SK-N-SH (cell line): ENCODE measurements at regions not wholly inside any gene's neighbourhood (a gene's known extent, or its start where the extent isn't known, plus 50 kb on each side); places are given as distances from the start of the nearest gene placed in this dataset.

Source experiments
- CTCF ChIA-PET: fragments of 300-600, 350-600 bp; formaldehyde crosslinking; extraction: SDS; loops from one replicate; lab custom pipeline; 2021; lab: Yijun Ruan, JAX
- POLR2A ChIA-PET: fragments of 350-600 bp; sonication (Branson Sonifier 250); formaldehyde crosslinking; extraction: SDS; loops from one replicate; lab custom pipeline; 2020; ENCODE audit warnings: antibody characterized with exemption, inconsistent platforms; lab: Yijun Ruan, JAX
- DNase-seq: peaks from one replicate; pipeline ENCODE4 v3.0.0; 2012
- H2AFZ ChIP-seq: fragments of 200-600 bp; sonication (generic); 2 replicates; pipeline ENCODE4 v1.8.1; 2016; ENCODE audit warnings: antibody characterized with exemption, mild to moderate bottlenecking, low read depth
- H3F3A ChIP-seq: fragments of 200-600 bp; sonication (generic); replicated peaks from 2 replicates; pipeline ENCODE3; 2016; ENCODE audit warnings: antibody characterized with exemption, mild to moderate bottlenecking; ENCODE audit not compliant: insufficient read depth
- H3K27ac ChIP-seq, 2 experiments: fragments of 200-500 bp in 1 of 2; fragments of 200-600 bp in 1 of 2; sonication (Bioruptor generic) in 1 of 2; sonication (generic), shearing (Covaris generic) in 1 of 2; 2 replicates each; pipeline versions ENCODE4 v1.5.1 to v1.6.1; 2014 to 2016; ENCODE audit warnings: low read depth in 2 of 2, inconsistent platforms in 1 of 2, low read length in 1 of 2, mild to moderate bottlenecking in 1 of 2, mixed read lengths in 1 of 2
- H3K27me3 ChIP-seq: fragments of 200-600 bp; sonication (generic), shearing (Covaris generic); 2 replicates; pipeline ENCODE4 v1.6.1; 2016; ENCODE audit warnings: mixed run types; ENCODE audit not compliant: insufficient read depth
- H3K36me3 ChIP-seq, 2 experiments: fragments of 200-500 bp in 1 of 2; fragments of 200-600 bp in 1 of 2; sonication (Bioruptor generic) in 1 of 2; sonication (generic) in 1 of 2; replicated peaks in 1 of 2; 2 replicates each; pipeline versions ENCODE3 to v1.5.1; 2014 to 2016; ENCODE audit warnings: low read length in 1 of 2, mild to moderate bottlenecking in 1 of 2; ENCODE audit not compliant: insufficient read depth in 2 of 2, control insufficient read depth in 1 of 2
- H3K4me1 ChIP-seq, 2 experiments: fragments of 200-500 bp in 1 of 2; fragments of 200-600 bp in 1 of 2; sonication (Bioruptor generic) in 1 of 2; sonication (generic), shearing (Covaris generic) in 1 of 2; 2 replicates each; pipeline versions ENCODE4 v1.5.1 to v1.6.1; 2014 to 2016; ENCODE audit warnings: low read depth in 1 of 2, low read length in 1 of 2, mixed run types in 1 of 2; ENCODE audit not compliant: insufficient read depth in 2 of 2, control insufficient read depth in 1 of 2
- H3K4me2 ChIP-seq: fragments of 200-600 bp; sonication (generic), shearing (Covaris generic); 2 replicates; pipeline ENCODE4 v1.6.1; 2017; ENCODE audit warnings: mixed run types
- H3K4me3 ChIP-seq, 2 experiments: fragments of 200-500 bp in 1 of 2; fragments of 200-600 bp in 1 of 2; sonication (Bioruptor generic) in 1 of 2; sonication (generic), shearing (Covaris generic) in 1 of 2; 2 replicates each; pipeline versions ENCODE4 v1.5.1 to v1.8.1; 2014 to 2016; ENCODE audit warnings: low read depth in 2 of 2, inconsistent platforms in 1 of 2, low read length in 1 of 2, mild to moderate bottlenecking in 1 of 2, mixed read lengths in 1 of 2, moderate library complexity in 1 of 2
- H3K79me2 ChIP-seq: fragments of 200-600 bp; sonication (generic); 2 replicates; pipeline ENCODE4 v1.8.1; 2017; ENCODE audit warnings: mild to moderate bottlenecking; ENCODE audit not compliant: insufficient read depth
- H3K9ac ChIP-seq: fragments of 200-600 bp; sonication (generic); 2 replicates; pipeline ENCODE4 v1.6.1; 2017; ENCODE audit warnings: mixed run types
- H3K9me2 ChIP-seq: fragments of 200-600 bp; sonication (generic); 2 replicates; pipeline ENCODE4 v1.6.1; 2017; ENCODE audit warnings: mixed run types
- H3K9me3 ChIP-seq: fragments of 200-600 bp; sonication (generic); 2 replicates; pipeline ENCODE4 v1.6.1; 2017; ENCODE audit warnings: mixed run types, mild to moderate bottlenecking, moderate library complexity
- H4K20me1 ChIP-seq: fragments of 200-600 bp; sonication (generic); 2 replicates; pipeline ENCODE4 v1.6.1; 2017; ENCODE audit warnings: mild to moderate bottlenecking, mixed run types; ENCODE audit not compliant: insufficient read depth
- EP300 ChIP-seq, 2 experiments: IDR thresholded peaks; 2 replicates each; pipeline versions ENCODE4 v1.4.0 to v1.6.1; 2012; ENCODE audit warnings: borderline replicate concordance in 1 of 2, low read depth in 1 of 2, low read length in 1 of 2
- FOXM1 ChIP-seq: IDR thresholded peaks from 2 replicates; pipeline ENCODE4 v1.4.0; 2012; ENCODE audit warnings: low read depth, mild to moderate bottlenecking
- GATA2 ChIP-seq: sonication (generic); formaldehyde crosslinking; IDR thresholded peaks from 2 replicates; pipeline ENCODE4 v1.5.0; 2020; ENCODE audit warnings: mild to moderate bottlenecking, missing genetic modification reagents
- MXI1 ChIP-seq: IDR thresholded peaks from 2 replicates; pipeline ENCODE4 v1.6.1; 2012; ENCODE audit warnings: mild to moderate bottlenecking, low read depth, low read length, improper control_type of control experiment
- NRF1 ChIP-seq: IDR thresholded peaks from 2 replicates; pipeline ENCODE4 v1.6.1; 2012; ENCODE audit warnings: low read depth, mild to moderate bottlenecking, low read length
- POLR2AphosphoS5 ChIP-seq: IDR thresholded peaks from 2 replicates; pipeline ENCODE4 v1.6.1; 2012; ENCODE audit warnings: low read depth, low read length
- RXRA ChIP-seq: IDR thresholded peaks from 2 replicates; pipeline ENCODE4 v1.4.0; 2012; ENCODE audit warnings: low read depth, mild to moderate bottlenecking, borderline replicate concordance
- TCF12 ChIP-seq: IDR thresholded peaks from 2 replicates; pipeline ENCODE4 v1.4.0; 2012
- TEAD4 ChIP-seq: IDR thresholded peaks from 2 replicates; pipeline ENCODE4 v1.4.0; 2012; ENCODE audit warnings: mild to moderate bottlenecking, borderline replicate concordance; ENCODE audit not compliant: insufficient read depth
- WGBS: methylation state at CpG from one replicate; pipeline ENCODE4 v1.1.6; 2017; ENCODE audit warnings: low lambda C conversion rate; 5-methylcytosine and 5-hydroxymethylcytosine counted together
- TF ChIP-seq, protein P1 (sequence below): IDR thresholded peaks from 2 replicates; pipeline ENCODE4; 2012
- TF ChIP-seq, protein P2 (sequence below): IDR thresholded peaks from 2 replicates; pipeline ENCODE4 v1.6.1; 2012; ENCODE audit warnings: mild to moderate bottlenecking, low read depth, low read length, moderate library complexity
- TF ChIP-seq, protein P3 (sequence below): fragments of 150-350 bp; IDR thresholded peaks from 2 replicates; pipeline ENCODE4 v1.6.1; 2016; ENCODE audit warnings: mild to moderate bottlenecking, low read depth, low read length
- TF ChIP-seq, protein P4 (sequence below): IDR thresholded peaks from 2 replicates; pipeline ENCODE4 v1.4.0; 2012; ENCODE audit warnings: low read depth, borderline replicate concordance

DNA sequence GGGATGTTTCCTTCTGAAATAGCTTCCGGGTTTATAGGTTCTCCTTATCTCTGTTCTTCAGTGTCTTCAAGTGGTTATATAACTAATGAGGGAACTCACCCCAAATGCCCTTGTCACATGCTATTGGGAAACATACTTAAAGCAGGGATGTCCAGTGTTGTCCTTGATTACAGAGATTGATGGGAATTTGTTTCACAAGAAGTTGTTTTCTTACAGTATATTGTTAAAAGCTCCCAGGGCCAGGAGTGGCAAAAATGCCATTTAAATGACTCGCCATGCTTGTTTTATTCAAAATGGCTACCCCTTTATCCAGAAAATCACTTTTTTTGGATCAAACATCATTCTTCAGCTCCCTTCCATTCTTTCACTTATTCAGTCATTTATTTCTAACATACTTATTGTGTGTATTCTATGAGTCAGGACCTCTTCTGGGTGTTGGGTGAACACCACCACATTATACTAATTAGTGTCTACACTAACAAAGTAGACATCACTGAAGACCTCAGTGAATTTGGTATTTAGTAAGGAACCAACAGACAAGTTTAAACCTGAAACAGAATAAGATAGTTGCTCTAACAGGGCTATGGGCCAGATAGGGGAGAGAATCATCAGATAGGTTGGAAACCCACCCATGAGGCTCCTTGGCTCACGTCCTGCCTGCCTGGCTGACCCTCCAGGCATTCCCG lies 791.1 kb downstream of the MAFB start:
- DNase-seq = no peak

DNA sequence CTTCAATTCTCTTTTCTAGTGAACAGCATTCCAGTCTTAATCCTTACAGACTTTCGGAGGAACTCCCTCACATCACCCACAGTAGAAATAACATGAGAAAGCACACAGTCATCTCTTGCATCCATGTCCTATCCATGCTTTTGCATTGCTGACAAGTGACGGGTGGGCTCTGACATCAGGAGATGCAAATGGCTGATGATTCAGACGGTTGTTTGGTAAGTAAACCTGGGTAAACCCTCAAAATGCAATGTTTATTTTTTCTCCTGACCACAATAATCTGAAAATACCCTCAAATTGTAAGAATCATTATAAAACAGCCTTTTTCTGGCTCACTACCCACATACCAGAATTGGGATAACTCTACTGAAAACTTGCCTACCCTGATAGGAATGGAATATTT lies 792.0 kb downstream of the MAFB start:
- Histone ChIP-seq H3K9me2 (no peaks in the 10 kb centered on the region), H3K4me3 (no peak overlapping the region), H2AFZ (no peak overlapping the region), H3K4me1 (no peaks in the 10 kb centered on the region; a peak in 1 of 4 replicates), H3F3A (no peaks in the 10 kb centered on the region), H3K79me2 (no peaks in the 10 kb centered on the region), H3K9me3 (no peaks in the 10 kb centered on the region; the same call in 1 of the 2 replicates), H3K4me2 (no peak overlapping the region), H3K27ac (no peak overlapping the region), H4K20me1 (no peaks in the 10 kb centered on the region), H3K36me3 (no peaks in the 10 kb centered on the region), H3K27me3 (no peaks in the 10 kb centered on the region), H3K9ac (no peak overlapping the region)
- CTCF ChIA-PET = interaction anchor here (1.9 kb wide), 1 partner anchor 23 kb away, joined by 5 read pairs; no protein-coding TSS in a partner anchor
- DNase-seq = no peak
- TF ChIP-seq EP300 (IDR thresholded peaks at IDR 0.05; ENCODE audit: borderline replicate concordance in 1 of 2, low read depth in 1 of 2, low read length in 1 of 2) (no peak), TCF12 (no peak), FOXM1 (no peak), GATA2 (CRISPR knock-in tag) (no peak), TEAD4 (no peak), NRF1 (no peak)
- TF ChIP-seq, protein P1, sequence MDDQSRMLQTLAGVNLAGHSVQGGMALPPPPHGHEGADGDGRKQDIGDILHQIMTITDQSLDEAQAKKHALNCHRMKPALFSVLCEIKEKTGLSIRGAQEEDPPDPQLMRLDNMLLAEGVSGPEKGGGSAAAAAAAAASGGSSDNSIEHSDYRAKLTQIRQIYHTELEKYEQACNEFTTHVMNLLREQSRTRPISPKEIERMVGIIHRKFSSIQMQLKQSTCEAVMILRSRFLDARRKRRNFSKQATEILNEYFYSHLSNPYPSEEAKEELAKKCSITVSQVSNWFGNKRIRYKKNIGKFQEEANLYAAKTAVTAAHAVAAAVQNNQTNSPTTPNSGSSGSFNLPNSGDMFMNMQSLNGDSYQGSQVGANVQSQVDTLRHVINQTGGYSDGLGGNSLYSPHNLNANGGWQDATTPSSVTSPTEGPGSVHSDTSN = no peak
- 34% methylated on average over 3 of the region's 3 CpGs for WGBS
- POLR2A ChIA-PET = no interaction called here

More for the DNA sequence above, 791.1 kb downstream of the MAFB start:
- H3F3A ChIP-seq = no peaks in the 10 kb centered on the region
- H3K9ac ChIP-seq = no peak overlapping the region
- POLR2A ChIA-PET = no interaction called here
- H3K4me2 ChIP-seq = no peak overlapping the region
- no peaks in the 10 kb centered on the region for H3K36me3 ChIP-seq
- H3K9me2 ChIP-seq = no peaks in the 10 kb centered on the region
- 26% methylated on average over 4 of the region's 4 CpGs for WGBS
- no peaks in the 10 kb centered on the region; a peak in 1 of 4 replicates for H3K4me1 ChIP-seq
- H2AFZ ChIP-seq = no peak overlapping the region
- no peaks in the 10 kb centered on the region; the same call in 1 of the 2 replicates for H3K9me3 ChIP-seq
- H4K20me1 ChIP-seq = no peaks in the 10 kb centered on the region
- CTCF ChIA-PET = interaction anchor here (1.9 kb wide), 1 partner anchor 23 kb away, joined by 5 read pairs; no protein-coding TSS in a partner anchor
- H3K27ac ChIP-seq = no peak overlapping the region
- no peaks in the 10 kb centered on the region for H3K79me2 ChIP-seq
- TF ChIP-seq MXI1 (no peak), POLR2AphosphoS5 (no peak), RXRA (no peak)
- TF ChIP-seq, protein P2, sequence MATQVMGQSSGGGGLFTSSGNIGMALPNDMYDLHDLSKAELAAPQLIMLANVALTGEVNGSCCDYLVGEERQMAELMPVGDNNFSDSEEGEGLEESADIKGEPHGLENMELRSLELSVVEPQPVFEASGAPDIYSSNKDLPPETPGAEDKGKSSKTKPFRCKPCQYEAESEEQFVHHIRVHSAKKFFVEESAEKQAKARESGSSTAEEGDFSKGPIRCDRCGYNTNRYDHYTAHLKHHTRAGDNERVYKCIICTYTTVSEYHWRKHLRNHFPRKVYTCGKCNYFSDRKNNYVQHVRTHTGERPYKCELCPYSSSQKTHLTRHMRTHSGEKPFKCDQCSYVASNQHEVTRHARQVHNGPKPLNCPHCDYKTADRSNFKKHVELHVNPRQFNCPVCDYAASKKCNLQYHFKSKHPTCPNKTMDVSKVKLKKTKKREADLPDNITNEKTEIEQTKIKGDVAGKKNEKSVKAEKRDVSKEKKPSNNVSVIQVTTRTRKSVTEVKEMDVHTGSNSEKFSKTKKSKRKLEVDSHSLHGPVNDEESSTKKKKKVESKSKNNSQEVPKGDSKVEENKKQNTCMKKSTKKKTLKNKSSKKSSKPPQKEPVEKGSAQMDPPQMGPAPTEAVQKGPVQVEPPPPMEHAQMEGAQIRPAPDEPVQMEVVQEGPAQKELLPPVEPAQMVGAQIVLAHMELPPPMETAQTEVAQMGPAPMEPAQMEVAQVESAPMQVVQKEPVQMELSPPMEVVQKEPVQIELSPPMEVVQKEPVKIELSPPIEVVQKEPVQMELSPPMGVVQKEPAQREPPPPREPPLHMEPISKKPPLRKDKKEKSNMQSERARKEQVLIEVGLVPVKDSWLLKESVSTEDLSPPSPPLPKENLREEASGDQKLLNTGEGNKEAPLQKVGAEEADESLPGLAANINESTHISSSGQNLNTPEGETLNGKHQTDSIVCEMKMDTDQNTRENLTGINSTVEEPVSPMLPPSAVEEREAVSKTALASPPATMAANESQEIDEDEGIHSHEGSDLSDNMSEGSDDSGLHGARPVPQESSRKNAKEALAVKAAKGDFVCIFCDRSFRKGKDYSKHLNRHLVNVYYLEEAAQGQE = no peak
- TF ChIP-seq, protein P3, sequence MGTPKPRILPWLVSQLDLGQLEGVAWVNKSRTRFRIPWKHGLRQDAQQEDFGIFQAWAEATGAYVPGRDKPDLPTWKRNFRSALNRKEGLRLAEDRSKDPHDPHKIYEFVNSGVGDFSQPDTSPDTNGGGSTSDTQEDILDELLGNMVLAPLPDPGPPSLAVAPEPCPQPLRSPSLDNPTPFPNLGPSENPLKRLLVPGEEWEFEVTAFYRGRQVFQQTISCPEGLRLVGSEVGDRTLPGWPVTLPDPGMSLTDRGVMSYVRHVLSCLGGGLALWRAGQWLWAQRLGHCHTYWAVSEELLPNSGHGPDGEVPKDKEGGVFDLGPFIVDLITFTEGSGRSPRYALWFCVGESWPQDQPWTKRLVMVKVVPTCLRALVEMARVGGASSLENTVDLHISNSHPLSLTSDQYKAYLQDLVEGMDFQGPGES = no peak
- TF ChIP-seq, protein P4, sequence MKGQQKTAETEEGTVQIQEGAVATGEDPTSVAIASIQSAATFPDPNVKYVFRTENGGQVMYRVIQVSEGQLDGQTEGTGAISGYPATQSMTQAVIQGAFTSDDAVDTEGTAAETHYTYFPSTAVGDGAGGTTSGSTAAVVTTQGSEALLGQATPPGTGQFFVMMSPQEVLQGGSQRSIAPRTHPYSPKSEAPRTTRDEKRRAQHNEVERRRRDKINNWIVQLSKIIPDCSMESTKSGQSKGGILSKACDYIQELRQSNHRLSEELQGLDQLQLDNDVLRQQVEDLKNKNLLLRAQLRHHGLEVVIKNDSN = no peak
- no peak overlapping the region for H3K4me3 ChIP-seq
- H3K27me3 ChIP-seq = no peaks in the 10 kb centered on the region
